ENCODE measurements at regions not wholly inside any gene's neighbourhood (a gene's known extent, or its start where the extent isn't known, plus 50 kb on each side); places are given as distances from the start of the nearest gene placed in this dataset.

DNA sequence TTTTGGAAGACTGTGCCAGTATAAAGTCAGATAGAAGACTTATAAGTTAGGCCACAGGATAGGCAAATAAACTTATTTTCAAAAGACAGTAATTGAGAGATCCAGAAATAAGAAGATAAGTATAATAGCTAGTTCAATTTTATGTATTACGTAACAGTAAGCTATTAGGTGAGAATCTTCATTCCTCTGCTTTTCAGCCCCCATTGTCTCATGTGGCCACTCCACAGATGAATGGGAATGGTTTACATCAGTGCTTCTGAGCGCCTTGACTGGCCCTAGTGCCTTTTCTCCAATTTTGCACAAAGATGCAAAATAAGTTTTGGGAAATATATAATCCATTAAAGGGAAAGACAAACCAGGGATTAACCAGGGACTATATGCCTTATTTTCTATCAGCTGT lies 550.5 kb downstream of the MMUT start:
- no peak for DNase-seq (ENCODE audit: low spot score)

DNA sequence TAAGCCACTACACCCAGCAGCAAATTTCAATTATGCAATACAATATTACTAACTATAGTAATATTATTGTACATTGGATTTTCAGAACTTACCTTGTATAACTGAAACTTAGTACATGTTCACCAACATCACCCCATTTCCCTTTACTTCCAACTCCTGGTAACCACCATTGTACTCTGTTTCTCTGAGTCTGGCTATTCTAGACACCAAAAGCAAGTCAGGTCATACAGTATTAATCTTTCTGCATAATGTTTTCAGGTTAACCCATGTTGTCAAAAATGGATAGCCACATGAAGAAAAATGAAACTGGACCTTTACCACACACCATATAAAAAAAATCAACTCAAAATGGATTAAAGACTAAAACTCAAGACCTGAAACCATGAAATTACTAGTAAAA lies 558.2 kb downstream of the MMUT start:
- no peak for DNase-seq (ENCODE audit: low spot score)

DNA sequence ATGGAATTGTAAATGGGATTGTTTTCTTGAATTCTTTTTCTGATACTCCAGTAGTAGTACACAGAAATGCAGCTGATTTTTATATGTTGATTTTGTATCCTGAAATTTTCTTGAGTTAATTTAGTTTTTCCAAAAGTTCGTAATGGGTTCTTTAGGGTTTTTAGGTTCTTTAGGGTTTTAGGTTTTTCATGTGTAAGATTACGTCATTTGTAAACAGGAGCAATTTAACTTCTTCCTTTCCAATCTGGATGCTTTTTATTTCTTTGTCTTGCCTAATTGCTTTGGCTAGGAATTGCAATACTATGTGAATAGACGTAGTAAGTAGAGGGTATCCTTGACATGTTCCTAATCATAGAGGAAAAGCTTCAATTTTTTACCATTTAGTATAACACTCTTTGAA lies 568.6 kb downstream of the MMUT start:
- no peak for DNase-seq (ENCODE audit: low spot score)

DNA sequence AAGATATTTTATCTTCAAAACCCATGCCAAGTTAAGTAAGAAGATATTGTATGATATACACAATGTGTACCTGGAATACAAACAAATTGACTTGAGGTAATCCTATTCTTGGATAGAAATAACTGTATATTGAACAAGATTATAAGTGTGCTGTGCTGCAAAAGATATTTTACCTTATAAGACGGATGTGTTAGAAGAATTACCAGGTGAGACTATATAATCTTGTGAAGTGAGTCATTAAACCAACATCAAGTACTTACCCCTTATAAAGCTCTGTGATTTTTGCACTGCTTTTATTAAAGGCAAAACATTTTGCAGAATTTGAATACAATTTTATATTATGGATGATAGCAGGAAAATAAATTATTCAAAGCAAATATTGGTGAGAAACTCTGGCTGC lies 570.0 kb downstream of the MMUT start:
- DNase-seq (ENCODE audit: low spot score) = no peak

DNA sequence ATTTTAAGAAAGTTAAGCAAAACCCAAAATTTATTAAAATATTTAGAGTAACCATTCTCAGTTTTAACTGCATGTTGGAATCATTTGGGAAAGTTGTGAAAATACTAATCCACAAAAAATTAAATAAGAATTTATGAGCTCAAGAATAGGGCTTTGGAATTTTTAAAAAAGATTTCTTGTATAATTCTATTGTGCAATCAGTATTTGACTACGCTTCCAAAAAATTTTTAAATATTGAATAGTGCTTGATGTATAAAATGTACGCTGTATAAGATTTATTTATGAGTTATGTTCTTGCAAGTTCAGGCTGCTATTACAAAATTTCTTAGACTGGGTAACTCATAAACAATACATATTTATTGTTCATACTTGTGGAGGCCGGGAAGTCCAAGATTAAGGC lies 571.7 kb downstream of the MMUT start:
- DNase-seq (ENCODE audit: low spot score) = no peak

DNA sequence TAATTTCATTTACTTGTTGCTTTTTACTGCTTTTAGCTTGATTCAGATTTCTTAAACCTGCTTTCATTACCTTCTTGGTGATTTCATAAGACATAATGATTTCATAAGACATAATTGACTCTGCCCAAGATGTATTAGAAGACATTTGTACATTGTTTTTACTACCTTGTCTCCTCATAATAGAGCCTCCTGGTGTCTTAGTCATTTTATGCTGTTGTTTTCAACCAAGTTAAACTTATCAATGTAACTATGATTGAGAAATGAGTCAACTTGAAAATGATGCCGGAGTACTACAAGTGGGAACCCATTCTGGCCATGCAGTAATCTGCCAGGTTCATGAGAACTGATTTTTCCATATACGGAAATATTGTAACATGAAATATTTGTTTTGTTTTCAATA lies 573.6 kb downstream of the MMUT start:
- DNase-seq (ENCODE audit: low spot score) = no peak

DNA sequence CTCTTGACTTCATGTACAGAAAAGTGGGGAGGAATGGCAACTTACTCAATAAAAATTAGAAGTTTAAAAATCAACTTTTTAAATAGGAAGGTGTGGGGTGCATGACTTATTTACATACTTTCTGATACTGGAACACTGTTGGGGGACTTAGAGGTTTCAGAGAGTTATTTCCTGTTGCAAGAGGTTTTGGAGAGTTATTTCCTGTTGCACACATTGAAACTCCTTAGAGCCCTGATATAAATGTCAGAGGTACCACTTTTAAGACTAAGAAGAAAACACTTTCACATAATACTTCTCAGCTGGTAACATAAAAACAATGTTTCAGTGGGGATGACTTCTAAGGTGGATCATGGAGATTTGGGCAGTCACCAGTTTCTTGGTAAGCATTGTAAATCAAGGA lies 579.9 kb downstream of the MMUT start:
- DNase-seq (ENCODE audit: low spot score) = no peak

DNA sequence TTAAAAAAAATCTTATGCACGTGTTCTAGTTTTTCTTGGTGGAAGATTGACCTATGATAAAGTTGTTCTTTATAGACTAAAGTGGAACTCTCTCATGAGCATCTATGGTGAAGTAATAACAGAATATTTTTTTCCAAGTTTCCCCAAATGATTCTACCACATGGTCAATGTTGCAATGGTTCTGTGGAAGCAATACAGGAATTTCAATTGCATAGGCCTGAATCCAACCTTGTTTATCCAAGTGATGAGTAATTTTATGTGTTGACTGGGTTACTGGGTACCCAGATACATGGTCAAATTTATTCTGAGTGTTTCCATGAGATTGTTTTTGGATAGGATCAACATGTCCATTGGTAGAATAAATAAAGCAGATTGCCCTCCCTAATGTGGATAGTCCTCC lies 581.5 kb downstream of the MMUT start:
- no peak for DNase-seq (ENCODE audit: low spot score)

DNA sequence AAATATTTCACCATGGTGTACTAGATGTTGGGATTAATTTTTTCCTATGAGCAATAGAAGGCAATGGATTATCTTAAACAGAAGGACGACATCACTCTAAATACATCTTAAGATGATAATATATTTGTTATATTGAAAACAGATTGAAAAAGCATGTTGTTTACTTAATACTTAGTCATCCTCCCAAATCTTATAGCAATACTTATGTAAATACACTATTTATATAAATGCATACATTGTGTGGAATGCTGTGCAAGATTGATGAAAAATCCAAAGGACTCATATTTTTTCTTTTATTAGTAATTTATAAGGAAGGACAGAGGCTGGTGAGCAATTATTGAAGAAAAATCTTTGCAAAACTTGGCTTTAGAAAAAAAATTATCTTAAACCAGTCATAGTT lies 593.5 kb downstream of the MMUT start:
- DNase-seq (ENCODE audit: low spot score) = no peak

DNA sequence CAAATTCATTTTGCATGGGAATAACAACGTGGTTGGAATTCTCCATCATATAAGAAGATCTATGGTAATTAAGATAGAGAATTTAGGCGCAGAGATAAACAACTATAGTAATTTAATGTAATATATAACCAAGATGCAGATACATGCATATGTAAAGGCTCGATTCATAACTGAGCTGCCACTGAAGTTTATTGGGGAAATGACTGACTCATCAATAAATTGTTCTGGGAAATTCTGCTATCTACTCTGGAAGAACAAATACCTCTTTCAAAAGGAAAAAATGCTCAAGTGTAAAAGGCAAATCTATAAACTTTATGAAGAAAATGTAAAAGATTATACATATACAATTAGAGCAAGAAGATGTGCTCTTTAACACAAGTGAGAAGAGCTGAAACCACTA lies 596.4 kb downstream of the MMUT start:
- no peak for DNase-seq (ENCODE audit: low spot score)

DNA sequence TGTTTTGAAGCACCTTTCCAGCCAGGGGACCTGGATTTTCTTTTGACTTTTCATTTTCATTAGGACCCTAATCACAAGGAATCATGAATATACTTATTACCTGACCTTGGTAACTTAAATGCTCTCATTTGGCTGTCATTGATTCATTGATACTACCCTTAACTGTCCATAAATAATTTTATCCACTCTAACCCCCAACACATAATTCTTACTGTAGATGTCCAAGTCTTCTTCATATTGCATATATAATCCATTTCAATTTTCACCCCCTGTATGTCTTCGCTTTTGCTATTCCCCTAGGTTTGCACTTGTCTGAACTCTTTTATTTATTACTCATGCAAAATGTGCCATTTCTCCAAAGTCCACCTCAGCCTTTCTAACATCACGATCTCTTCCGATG lies 602.9 kb downstream of the MMUT start:
- DNase-seq (ENCODE audit: low spot score) = no peak

DNA sequence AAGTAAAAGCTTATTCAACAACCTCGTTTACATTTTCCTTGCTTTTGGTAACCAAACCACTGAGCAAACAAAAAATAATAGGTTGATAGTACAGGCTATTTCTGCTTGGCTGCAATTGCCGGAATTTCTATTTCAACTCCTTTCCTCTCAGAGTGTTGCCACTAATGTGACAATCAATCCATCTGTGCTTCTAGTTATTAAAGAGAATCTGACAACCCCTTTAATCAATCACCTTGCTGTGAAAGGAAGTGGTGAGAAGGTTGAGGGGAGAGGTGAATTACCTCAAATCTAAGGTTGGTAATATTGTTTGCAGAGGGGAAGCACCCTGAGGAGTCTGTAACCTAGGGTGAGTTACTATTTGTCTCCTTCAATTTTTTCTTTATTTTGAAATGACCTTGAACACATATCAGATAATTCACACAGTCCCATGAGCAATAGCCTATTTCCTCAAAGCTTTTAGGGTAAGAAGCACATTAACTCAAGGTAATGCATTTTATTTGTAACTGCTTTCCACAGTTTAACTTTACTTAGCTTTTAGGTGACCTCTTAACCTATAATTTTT lies 603.4 kb downstream of the MMUT start:
- DNase-seq (ENCODE audit: low spot score) = no peak

DNA sequence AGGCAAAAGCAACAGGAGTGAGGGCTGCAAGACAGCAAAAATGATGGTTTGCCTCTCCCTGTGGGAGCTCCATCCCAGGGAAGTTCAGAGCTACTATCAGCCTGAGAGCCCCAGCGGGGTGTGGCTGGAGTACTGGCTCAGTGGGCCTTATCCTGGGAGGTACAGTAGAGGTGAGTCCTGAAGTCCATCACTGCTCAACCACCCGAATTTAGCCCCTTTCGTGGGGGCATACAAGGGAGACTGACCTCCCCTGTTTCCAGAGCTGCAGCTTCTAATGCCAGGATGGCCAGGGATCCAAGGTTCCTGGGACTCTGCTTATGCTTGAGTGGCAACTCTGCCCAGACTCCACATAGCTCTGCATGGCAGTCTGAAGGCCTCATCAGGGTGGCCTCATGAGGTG lies 617.8 kb downstream of the MMUT start:
- DNase-seq (ENCODE audit: low spot score) = no peak

DNA sequence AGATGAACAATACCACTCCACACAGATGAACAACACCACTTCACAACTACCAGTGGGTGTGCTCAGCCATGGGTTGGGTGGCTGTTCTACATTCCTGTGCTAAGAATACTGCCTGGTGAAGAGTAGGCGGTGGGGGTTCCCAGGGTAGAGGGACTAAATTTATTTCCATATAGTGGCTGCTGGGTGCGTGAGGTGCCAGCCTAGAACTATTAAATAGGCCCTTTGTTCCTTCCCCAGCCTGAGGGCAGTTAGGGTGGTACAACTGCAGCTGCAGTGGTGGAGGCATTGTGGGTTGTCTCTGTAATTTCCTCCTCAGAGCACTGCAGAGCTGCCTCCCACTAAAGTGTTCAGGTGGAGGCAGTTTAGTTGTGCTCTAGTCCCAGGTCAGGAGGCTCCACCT lies 618.4 kb downstream of the MMUT start:
- DNase-seq (ENCODE audit: low spot score) = no peak

DNA sequence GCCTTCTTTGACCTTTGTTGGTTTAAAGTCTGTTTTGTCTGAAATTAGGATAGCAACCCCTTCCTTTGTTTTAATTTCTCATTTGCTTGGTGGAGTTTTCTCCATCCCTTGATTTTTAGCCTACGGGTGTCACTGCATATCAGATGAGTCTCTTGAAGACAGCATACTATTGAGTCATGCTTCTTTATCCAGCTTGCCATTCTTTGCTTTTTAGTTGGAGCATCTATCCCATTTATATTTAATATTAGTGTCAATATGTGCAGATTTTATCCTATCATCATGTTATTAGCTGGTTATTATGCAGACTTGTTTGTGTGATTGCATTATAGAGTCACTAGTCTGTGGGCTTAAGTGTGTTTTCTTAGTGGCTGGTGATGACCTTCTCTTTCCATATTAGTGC lies 622.2 kb downstream of the MMUT start:
- no peak for DNase-seq (ENCODE audit: low spot score)

DNA sequence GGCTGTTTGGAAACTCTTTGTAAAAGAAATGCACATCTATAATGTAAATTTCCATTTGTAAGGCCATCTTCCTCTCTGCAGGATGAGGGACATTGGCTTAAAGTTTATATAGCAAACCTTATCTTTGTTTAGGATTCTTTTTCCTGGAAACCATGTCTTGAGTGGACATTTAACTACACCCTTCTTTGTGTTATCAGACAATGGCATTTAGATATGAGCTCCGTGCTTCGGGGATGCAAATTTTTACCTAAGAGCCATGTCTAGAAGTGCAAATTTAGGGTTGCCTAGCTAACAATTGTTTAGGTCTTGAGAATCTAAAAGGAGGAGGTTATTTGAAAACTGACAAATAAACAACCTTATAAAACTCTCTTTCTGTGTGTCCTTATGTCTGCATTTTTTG lies 623.8 kb downstream of the MMUT start:
- no peak for DNase-seq (ENCODE audit: low spot score)

DNA sequence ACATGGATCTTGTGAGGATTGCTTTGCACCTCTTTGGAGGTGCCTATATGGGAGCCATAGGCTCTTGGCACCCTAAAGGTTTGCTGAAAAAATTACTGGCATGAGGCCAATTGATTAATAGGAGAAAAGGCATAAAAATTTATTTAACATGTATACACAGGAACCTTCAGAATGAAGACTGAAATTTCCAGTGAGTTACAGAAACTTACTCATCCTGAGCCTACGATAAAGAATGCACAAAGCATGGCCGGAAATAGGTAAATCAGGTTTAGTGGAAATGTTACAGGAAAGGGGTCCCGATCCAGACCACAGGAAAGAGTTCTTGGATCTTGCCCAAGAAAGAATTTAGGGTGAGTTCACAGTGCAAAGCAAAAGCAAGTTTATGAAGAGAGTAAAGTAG lies 625.3 kb downstream of the MMUT start:
- no peak for DNase-seq (ENCODE audit: low spot score)

DNA sequence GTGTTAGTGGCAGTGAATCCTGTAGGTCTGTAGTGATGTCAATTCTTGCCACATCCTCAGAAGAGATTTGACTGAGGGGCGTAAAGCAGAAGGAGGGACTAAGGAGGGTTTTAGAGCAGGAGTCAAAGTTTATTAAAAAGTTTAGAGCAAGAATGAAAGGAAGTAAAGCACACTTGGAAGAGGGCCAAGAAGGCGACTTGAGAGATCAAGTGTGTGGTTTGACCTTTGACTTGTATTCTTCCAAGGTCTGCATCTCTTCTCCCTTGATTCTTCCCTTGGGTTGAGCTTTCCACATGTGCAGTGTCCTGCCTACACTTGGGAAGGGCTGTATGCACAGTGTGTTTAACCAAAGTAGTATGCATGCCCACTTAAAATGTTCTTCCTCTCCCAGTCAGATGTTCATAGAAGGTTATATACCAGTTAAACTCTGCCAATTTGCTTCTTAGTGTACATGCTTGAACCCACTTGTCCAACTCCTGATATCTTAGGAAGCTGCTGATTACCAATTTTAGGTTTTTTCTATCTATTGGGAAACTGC lies 627.6 kb downstream of the MMUT start:
- no peak for DNase-seq (ENCODE audit: low spot score)

DNA sequence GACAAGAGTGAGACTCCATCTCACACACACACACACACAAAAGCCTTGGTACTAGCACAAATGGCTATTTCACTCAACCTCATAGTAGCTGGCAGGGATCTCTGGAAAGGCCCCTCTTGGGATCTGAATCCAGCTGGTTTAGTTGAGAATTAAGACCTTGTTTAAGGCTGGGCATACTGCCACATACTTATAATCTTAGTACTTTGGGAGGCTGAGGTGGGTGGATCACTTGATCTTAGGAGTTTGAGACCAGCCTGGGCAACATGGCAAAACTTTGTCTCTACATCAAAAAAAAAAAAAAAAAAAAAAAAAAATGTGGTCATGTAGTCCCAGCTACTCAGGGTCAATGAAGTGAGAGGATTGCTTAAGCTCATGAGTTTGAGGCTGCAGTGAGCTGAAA lies 628.3 kb downstream of the MMUT start:
- no peak for DNase-seq (ENCODE audit: low spot score)

DNA sequence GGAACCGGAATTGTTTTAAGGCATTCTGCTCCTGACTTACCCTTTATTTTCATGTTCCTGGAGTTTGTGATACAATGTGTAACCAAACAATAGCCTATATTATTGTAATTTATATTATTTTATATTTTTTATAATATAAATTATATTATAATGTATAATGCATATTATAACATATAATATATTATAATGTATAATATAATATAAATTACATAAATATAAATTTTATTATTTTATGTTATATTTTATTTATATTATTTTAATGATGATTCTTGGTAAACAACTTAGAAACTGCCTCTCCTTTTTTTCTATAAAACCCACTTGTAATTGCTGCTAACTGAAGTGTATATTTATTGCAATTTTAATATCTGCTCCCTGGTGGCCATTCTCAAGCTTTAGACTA lies 629.1 kb downstream of the MMUT start:
- no peak for DNase-seq (ENCODE audit: low spot score)

DNA sequence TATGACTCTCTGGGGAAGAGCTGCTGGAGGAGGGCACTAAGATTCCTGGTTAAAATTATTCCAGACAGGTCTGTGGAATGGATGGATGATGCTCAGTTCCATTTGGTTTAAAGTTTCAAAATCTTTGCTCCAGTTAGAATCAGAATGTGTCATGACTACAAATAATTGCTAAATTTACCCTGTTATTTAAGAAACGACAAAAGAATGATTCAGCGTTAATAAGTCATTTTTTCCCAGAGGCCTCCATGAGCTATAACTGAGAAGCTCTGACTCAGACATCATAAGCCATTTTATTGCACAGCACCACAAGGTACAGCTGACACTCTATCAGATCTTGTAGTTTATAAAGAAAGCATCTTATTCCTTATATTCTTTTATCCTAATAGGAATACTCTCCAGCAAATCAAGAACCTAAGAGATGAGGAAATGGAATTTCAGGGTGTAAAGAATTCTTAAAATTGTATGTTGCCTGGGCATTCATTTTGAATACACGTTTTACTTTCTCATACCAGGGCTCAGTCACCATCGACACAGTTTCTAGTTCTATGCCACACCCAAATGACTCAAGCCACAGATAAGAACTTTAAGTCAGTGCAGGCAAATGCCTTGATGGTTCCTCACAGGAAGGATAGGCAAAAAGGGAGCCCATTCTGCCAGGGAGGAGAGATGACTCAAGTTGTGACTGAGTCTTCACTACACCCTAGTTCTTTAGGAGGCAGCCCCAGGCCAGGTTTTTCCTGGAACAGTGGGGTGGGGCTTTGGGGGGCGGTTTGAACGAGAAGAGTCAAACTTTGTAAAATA lies 636.0 kb downstream of the MMUT start:
- peak; percentile 58 for DNase-seq (ENCODE audit: low spot score)

DNA sequence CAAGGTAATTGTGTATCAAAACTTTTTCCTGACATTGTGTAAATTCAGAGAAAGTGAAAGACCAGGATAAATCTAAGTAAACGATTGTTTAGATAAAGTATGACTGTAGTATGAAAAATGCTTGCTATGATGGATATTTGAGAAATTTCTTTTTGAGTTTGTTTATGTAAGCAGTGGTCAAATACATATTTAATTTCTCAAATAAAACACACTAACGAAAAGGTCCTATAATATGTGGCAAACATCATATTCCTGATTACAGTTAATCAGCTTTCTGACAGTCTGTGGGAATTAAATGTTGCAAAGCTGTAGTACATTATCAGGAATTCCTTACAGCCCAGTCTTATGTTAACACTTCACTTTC lies 636.9 kb downstream of the MMUT start:
- DNase-seq (ENCODE audit: low spot score) = no peak

DNA sequence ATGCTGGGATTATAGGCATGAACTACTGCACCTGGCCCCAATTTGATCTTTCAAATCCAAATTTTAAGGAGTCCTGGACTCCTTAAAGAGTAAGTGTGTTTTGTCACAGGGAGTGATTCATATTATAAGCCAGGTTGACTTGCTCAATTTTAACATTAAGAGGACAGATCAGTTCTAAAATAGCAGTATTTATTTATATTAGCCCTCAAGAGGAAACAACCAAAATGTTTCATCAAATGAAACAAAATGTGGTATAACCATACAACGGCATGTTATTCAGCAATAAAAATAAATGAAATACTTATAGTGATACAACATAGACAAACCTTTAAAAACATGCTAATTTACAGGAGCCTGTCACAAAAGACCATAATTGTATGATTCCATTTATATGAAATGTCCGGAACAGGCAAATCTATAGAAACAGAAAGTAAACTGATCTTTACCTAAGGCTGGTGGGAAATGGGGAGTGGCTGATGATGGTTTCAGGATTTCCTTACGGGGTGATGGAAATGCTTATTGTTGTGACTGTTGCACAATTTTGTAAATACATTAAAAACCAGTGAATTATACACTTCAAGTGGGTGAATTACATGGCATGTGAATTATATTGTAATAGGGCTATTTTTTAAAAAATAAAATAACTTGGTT lies 637.4 kb downstream of the MMUT start:
- DNase-seq (ENCODE audit: low spot score) = no peak

DNA sequence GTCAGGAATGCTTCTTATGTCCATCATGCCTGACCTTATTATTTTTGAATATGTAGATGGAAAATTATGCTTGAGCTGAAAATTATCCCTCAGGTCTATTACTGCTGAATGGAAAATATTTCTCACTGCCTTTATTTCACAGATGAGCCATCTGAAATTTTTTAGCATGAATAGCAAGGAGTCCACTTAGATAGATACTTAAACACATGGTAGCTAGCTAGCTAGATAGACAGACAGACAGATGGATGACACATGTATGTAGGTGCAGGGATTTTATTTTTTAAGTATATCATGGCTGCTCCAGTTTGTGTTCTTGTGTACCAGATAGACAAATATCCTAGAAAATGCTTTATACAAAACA lies 645.0 kb downstream of the MMUT start:
- no peak for DNase-seq (ENCODE audit: low spot score)

Measured in putamen (tissue), 1 donor.